GM12878 (cell line): ENCODE measurements at regions not wholly inside any gene's neighbourhood (a gene's known extent, or its start where the extent isn't known, plus 50 kb on each side); places are given as distances from the start of the nearest gene placed in this dataset.

Experiments
- ATAC-seq: fragments of 200-7000 bp; cut with Tn5 transposase; 3 replicates; pipeline ENCODE4 v1.9.1; 2020; ENCODE audit warnings: mild to moderate bottlenecking, moderate library complexity
- BruUV-seq: library from RNA; stranded (reverse); fragments of 400-500 nt; replicated peaks from 2 replicates; lab custom pipeline; 2021; lab: Mats Ljungman, UMichigan
- CTCF ChIA-PET: fragments of 300-600 bp; sonication (Branson Sonifier 250); formaldehyde crosslinking; extraction: SDS; loops from one replicate; lab custom pipeline; 2021; ENCODE audit warnings: inconsistent platforms; lab: Yijun Ruan, JAX
- POLR2A ChIA-PET: fragments of 350-600 bp; formaldehyde crosslinking; extraction: SDS; loops from one replicate; lab custom pipeline; 2021; ENCODE audit warnings: inconsistent platforms; lab: Charles Lee
- RAD21 ChIA-PET: fragments of 300-600 bp; sonication (Branson Sonifier 250); formaldehyde crosslinking; loops from one replicate; lab custom pipeline; 2023; ENCODE audit warnings: antibody characterized with exemption; ENCODE audit not compliant: unreplicated experiment; lab: Charles Lee
- SMC1A ChIA-PET: fragments of 300-600 bp; sonication (Branson Sonifier 250); formaldehyde crosslinking; loops from one replicate; lab custom pipeline; 2023; ENCODE audit not compliant: unreplicated experiment, uncharacterized antibody; lab: Charles Lee
- DNase-seq: peaks from one replicate; pipeline ENCODE4 v3.0.0-alpha.2; 2011; ENCODE audit warnings: low read depth, low spot score
- FAIRE-seq: peaks from 3 replicates; lab custom pipeline; 2011; peaks lifted over from hg19 to GRCh38; lab: Jason Lieb, UNC
- H2AFZ ChIP-seq: 2 replicates; pipeline ENCODE4 v1.6.0; 2011; ENCODE audit warnings: low read depth, low read length, control low read depth; ENCODE audit not compliant: control insufficient read depth
- H3K27ac ChIP-seq: 2 replicates; pipeline ENCODE4 v1.5.1; 2011; ENCODE audit warnings: control low read depth; ENCODE audit not compliant: control insufficient read depth, insufficient read depth
- H3K27me3 ChIP-seq, 2 experiments: replicated peaks in 1 of 2; 2 replicates each; pipeline versions ENCODE4 v1.6.0 to v1.6.1; 2011; ENCODE audit warnings: low read length in 1 of 2; ENCODE audit not compliant: control insufficient read depth in 2 of 2, insufficient read depth in 2 of 2
- H3K36me3 ChIP-seq, 2 experiments: 2 replicates each; pipeline ENCODE4 v1.5.1; 2011; ENCODE audit warnings: low read length in 1 of 2; ENCODE audit not compliant: control insufficient read depth in 2 of 2, insufficient read depth in 2 of 2
- H3K4me1 ChIP-seq: 2 replicates; pipeline ENCODE4 v1.6.1; 2011; ENCODE audit warnings: mild to moderate bottlenecking, low read length, moderate library complexity, mixed read lengths; ENCODE audit not compliant: control insufficient read depth, insufficient read depth
- H3K4me2 ChIP-seq: 2 replicates; pipeline ENCODE4 v1.6.0; 2011; ENCODE audit warnings: control low read depth; ENCODE audit not compliant: control insufficient read depth, insufficient read depth
- H3K4me3 ChIP-seq: fragments of 200-600 bp; sonication (generic); 2 replicates; pipeline ENCODE4 v1.5.1; 2016
- H3K79me2 ChIP-seq: 2 replicates; pipeline ENCODE4 v1.6.0; 2011; ENCODE audit warnings: low read length; ENCODE audit not compliant: control insufficient read depth, insufficient read depth
- H3K9ac ChIP-seq: 2 replicates; pipeline ENCODE4 v1.8.0; 2011; ENCODE audit warnings: low read length, control low read depth, mixed read lengths; ENCODE audit not compliant: control insufficient read depth, insufficient read depth
- H3K9me3 ChIP-seq: replicated peaks from 3 replicates; pipeline ENCODE4 v1.5.1; 2011; ENCODE audit warnings: mild to moderate bottlenecking, low read length; ENCODE audit not compliant: control insufficient read depth, insufficient read depth
- H4K20me1 ChIP-seq: 2 replicates; pipeline ENCODE4 v1.6.0; 2011; ENCODE audit not compliant: control insufficient read depth, insufficient read depth
- ATF3 ChIP-seq: IDR thresholded peaks from 2 replicates; pipeline ENCODE4 v1.6.1; 2011; ENCODE audit warnings: low read depth, mild to moderate bottlenecking, low read length, moderate library complexity, borderline replicate concordance; ENCODE audit errors: extremely low read depth
- EP300 ChIP-seq, 2 experiments: fragments of 150-350 bp in 1 of 2; IDR thresholded peaks; 2 replicates each; pipeline ENCODE4 v1.6.1; 2011 to 2012; ENCODE audit warnings: low read depth in 2 of 2, low read length in 2 of 2, borderline replicate concordance in 1 of 2, improper control_type of control experiment in 1 of 2, inconsistent platforms in 1 of 2; ENCODE audit not compliant: control insufficient read depth in 1 of 2
- IKZF2 ChIP-seq, 2 experiments: fragments of 450-650 bp; IDR thresholded peaks; 2 replicates each; pipeline ENCODE4 v1.6.1; 2017; ENCODE audit warnings: mild to moderate bottlenecking in 2 of 2, moderate library complexity in 2 of 2
- KLF5 ChIP-seq: fragments of 450-650 bp; IDR thresholded peaks from 2 replicates; pipeline ENCODE4 v1.6.1; 2014; ENCODE audit warnings: mild to moderate bottlenecking; ENCODE audit not compliant: partially characterized antibody
- MXI1 ChIP-seq: fragments of 150-350 bp; IDR thresholded peaks from 2 replicates; pipeline ENCODE4 v1.6.1; 2011; ENCODE audit warnings: low read depth, mild to moderate bottlenecking, inconsistent platforms, low read length, improper control_type of control experiment
- NRF1 ChIP-seq: conservative IDR thresholded peaks from 2 replicates; pipeline ENCODE4 v1.6.1; 2011; ENCODE audit warnings: mild to moderate bottlenecking, low read depth, low read length, improper control_type of control experiment
- POLR2AphosphoS5 ChIP-seq: IDR thresholded peaks from 2 replicates; pipeline ENCODE4 v1.6.1; 2011; ENCODE audit warnings: mild to moderate bottlenecking, low read length, inconsistent platforms
- PRDM15 ChIP-seq: fragments of 450-650 bp; formaldehyde crosslinking; IDR thresholded peaks from 2 replicates; pipeline ENCODE4 v1.4.0; 2020; ENCODE audit warnings: mild to moderate bottlenecking, moderate library complexity
- RFX5 ChIP-seq: IDR thresholded peaks from 2 replicates; pipeline ENCODE4 v1.6.1; 2011; ENCODE audit warnings: low read depth, low read length, improper control_type of control experiment
- SUPT20H ChIP-seq: IDR thresholded peaks from 2 replicates; pipeline ENCODE4 v1.6.1; 2011; ENCODE audit warnings: low read depth, mild to moderate bottlenecking, low read length, moderate library complexity, borderline replicate concordance; ENCODE audit not compliant: control insufficient read depth
- ZBTB40 ChIP-seq: fragments of 450-650 bp; IDR thresholded peaks from 2 replicates; pipeline ENCODE4 v1.6.1; 2016; ENCODE audit warnings: mild to moderate bottlenecking, moderate library complexity, borderline replicate concordance
- WGBS: methylation state at CpG from one replicate; pipeline ENCODE4 v1.1.6; 2016; ENCODE audit warnings: low lambda C conversion rate; ENCODE audit not compliant: insufficient replicate concordance, insufficient coverage; ENCODE audit errors: missing lambda C conversion rate; 5-methylcytosine and 5-hydroxymethylcytosine counted together
- in situ Hi-C: fragments of 300-500 bp; cut with MboI; formaldehyde crosslinking; loops from 9 replicates; pipeline ENCODE4 v1.14.3; 2018; ENCODE audit warnings: mixed read lengths
- intact Hi-C: fragments of 100-400 bp; cut with micrococcal nuclease; formaldehyde crosslinking; loops from one replicate; pipeline ENCODE4 v1.14.2; 2022; ENCODE audit not compliant: unreplicated experiment

GRCh38 chr7:125924037-125924436 lies 994.4 kb upstream of the POT1 start:
- Histone ChIP-seq H3K4me1 (no peaks in the 10 kb centered on the region), H4K20me1 (no peaks in the 10 kb centered on the region), H3K4me3 (no peak overlapping the region), H3K9me3 (no peaks in the 10 kb centered on the region), H3K4me2 (no peak overlapping the region), H3K79me2 (no peaks in the 10 kb centered on the region), H3K27ac (no peak overlapping the region), H3K9ac (no peak overlapping the region), H3K27me3 (no peaks in the 10 kb centered on the region), H2AFZ (no peak overlapping the region), H3K36me3 (no peaks in the 10 kb centered on the region)
- POLR2A ChIA-PET = no interaction called here
- RAD21 ChIA-PET = no interaction called here
- no TSS peak for BruUV-seq
- WGBS = 20% methylated on average over 2 of the region's 2 CpGs
- TF ChIP-seq RFX5 (no peak), NRF1 (no peak), SUPT20H (no peak), EP300 (IDR thresholded peaks at IDR 0.05; ENCODE audit: borderline replicate concordance in 1 of 2, control insufficient read depth in 1 of 2, low read depth in 2 of 2, low read length in 2 of 2) (no peak), IKZF2 (IDR thresholded peaks at IDR 0.05) (no peak), ZBTB40 (no peak), POLR2AphosphoS5 (no peak), MXI1 (no peak), ATF3 (no peak), KLF5 (no peak), PRDM15 (CRISPR knock-in tag) (no peak)
- DNase-seq (no peak), ATAC-seq (no peak), FAIRE-seq (no peak)
- CTCF ChIA-PET = no interaction called here
- in situ Hi-C loops = no loop called here
- intact Hi-C loops = no loop called here
- SMC1A ChIA-PET = no interaction called here
